ENCODE measurements at regions not wholly inside any gene's neighbourhood (a gene's known extent, or its start where the extent isn't known, plus 50 kb on each side); places are given as distances from the start of the nearest gene placed in this dataset.
"Not testable (repeated sequence)": the region's sequence is repeated elsewhere in the genome, so short reads cannot be mapped to it uniquely, and the experiment has no call there.

GRCh38 chrX:14362721-14363120 lies 166.6 kb upstream of the GLRA2 start:
- no peak for DNase-seq
- H3K4me1 Mint-ChIP-seq (ENCODE audit: low read depth) = no peaks in the 10 kb centered on the region
- no peak overlapping the region for H3K27ac Mint-ChIP-seq
- peaks cover 39% of the 10 kb centered on the region for H3K27me3 Mint-ChIP-seq
- no peaks in the 10 kb centered on the region for H3K36me3 Mint-ChIP-seq (ENCODE audit: low read depth)
- H3K9me3 Mint-ChIP-seq = no peaks in the 10 kb centered on the region
- no peak overlapping the region for H3K4me3 Mint-ChIP-seq

- H3K4me1 Mint-ChIP-seq (ENCODE audit: low read depth) = no peaks in the 10 kb centered on the region
These were observed 167.9 kb upstream of the GLRA2 start for GRCh38 chrX:14361435-14361834.

GRCh38 chrX:14359727-14360126 lies 169.6 kb upstream of the GLRA2 start:
- H3K9me3 Mint-ChIP-seq = no peaks in the 10 kb centered on the region
- no peaks in the 10 kb centered on the region for H3K4me1 Mint-ChIP-seq (ENCODE audit: low read depth)
- no peak overlapping the region for H3K27ac Mint-ChIP-seq
- DNase-seq = no peak
- H3K4me3 Mint-ChIP-seq = no peak overlapping the region
- H3K36me3 Mint-ChIP-seq (ENCODE audit: low read depth) = no peaks in the 10 kb centered on the region
- peaks cover 28% of the 10 kb centered on the region for H3K27me3 Mint-ChIP-seq

More at GRCh38 chrX:14361435-14361834, 167.9 kb upstream of the GLRA2 start:
- Mint-ChIP-seq H3K4me3 (no peak overlapping the region), H3K9me3 (no peaks in the 10 kb centered on the region), H3K27me3 (peaks cover 38% of the 10 kb centered on the region), H3K27ac (no peak overlapping the region), H3K36me3 (ENCODE audit: low read depth) (no peaks in the 10 kb centered on the region)
- DNase-seq = no peak

GRCh38 chrX:14359316-14359715 lies 170.0 kb upstream of the GLRA2 start:
- H3K27ac Mint-ChIP-seq = no peak overlapping the region
- peaks cover 26% of the 10 kb centered on the region for H3K27me3 Mint-ChIP-seq
- H3K4me3 Mint-ChIP-seq = no peak overlapping the region
- DNase-seq = no peak
- H3K36me3 Mint-ChIP-seq (ENCODE audit: low read depth) = no peaks in the 10 kb centered on the region
- H3K9me3 Mint-ChIP-seq = no peaks in the 10 kb centered on the region
- H3K4me1 Mint-ChIP-seq (ENCODE audit: low read depth) = no peaks in the 10 kb centered on the region

DNA sequence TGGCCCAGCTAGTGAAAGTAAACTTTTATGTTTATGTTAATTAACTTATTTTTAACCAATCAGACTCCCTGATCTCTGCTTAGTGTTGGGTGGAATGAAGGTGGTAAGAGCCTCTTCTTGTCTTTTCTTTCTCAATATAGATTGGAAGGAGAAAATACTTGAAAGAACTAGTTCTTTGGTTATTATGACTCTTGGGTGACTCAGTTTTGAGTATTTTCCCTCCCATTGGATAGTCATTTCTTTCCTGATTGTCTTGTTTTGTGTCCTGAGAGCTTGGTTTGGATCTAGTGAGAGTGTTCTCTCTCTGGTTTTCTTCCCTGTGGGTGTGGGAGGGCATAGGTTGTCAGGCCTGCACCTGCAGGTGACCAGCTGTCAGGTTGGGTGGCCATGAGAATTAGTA lies 172.0 kb upstream of the GLRA2 start:
- H3K27me3 Mint-ChIP-seq = peaks cover 18% of the 10 kb centered on the region
- no peak for DNase-seq
- H3K36me3 Mint-ChIP-seq (ENCODE audit: low read depth) = no peaks in the 10 kb centered on the region
- H3K9me3 Mint-ChIP-seq = no peaks in the 10 kb centered on the region
- H3K4me3 Mint-ChIP-seq = no peak overlapping the region
- H3K27ac Mint-ChIP-seq = no peak overlapping the region
- no peaks in the 10 kb centered on the region for H3K4me1 Mint-ChIP-seq (ENCODE audit: low read depth)

GRCh38 chrX:14356401-14356800 lies 172.9 kb upstream of the GLRA2 start:
- peaks cover 24% of the 10 kb centered on the region for H3K27me3 Mint-ChIP-seq
- no peaks in the 10 kb centered on the region for H3K9me3 Mint-ChIP-seq
- no peaks in the 10 kb centered on the region for H3K36me3 Mint-ChIP-seq (ENCODE audit: low read depth)
- H3K4me3 Mint-ChIP-seq = no peak overlapping the region
- H3K27ac Mint-ChIP-seq = no peak overlapping the region
- DNase-seq = no peak
- no peaks in the 10 kb centered on the region for H3K4me1 Mint-ChIP-seq (ENCODE audit: low read depth)

DNA sequence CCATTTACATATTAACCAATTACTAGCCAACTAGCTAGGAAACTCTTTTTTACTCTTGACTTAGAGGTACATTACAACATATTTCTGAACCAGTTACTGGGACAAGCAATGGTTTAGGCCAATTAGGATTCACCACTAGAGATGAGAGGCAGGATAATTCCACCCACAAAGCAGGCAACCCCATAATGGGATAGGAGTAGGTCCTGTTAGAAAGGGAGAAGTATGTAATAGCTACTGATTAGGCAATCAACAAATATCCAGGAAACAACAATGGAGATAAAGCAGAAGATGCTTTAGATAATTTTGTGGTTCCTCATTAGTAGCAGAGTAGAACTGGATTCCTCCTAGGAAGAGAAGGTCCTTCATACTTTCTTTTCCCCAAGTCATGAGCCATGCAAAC lies 173.8 kb upstream of the GLRA2 start:
- DNase-seq = no peak
- Mint-ChIP-seq H3K36me3 (ENCODE audit: low read depth) (no peaks in the 10 kb centered on the region), H3K9me3 (no peaks in the 10 kb centered on the region), H3K27ac (no peak overlapping the region), H3K27me3 (peaks cover 24% of the 10 kb centered on the region), H3K4me1 (ENCODE audit: low read depth) (no peaks in the 10 kb centered on the region), H3K4me3 (no peak overlapping the region)

GRCh38 chrX:14354521-14354920 lies 174.8 kb upstream of the GLRA2 start:
- Mint-ChIP-seq H3K27ac (no peak overlapping the region), H3K4me1 (ENCODE audit: low read depth) (no peaks in the 10 kb centered on the region), H3K9me3 (no peaks in the 10 kb centered on the region), H3K27me3 (peaks cover 28% of the 10 kb centered on the region), H3K36me3 (ENCODE audit: low read depth) (no peaks in the 10 kb centered on the region), H3K4me3 (no peak overlapping the region)
- no peak for DNase-seq

- H3K9me3 Mint-ChIP-seq = no peaks in the 10 kb centered on the region
- no peak overlapping the region for H3K27ac Mint-ChIP-seq
These were observed 176.8 kb upstream of the GLRA2 start for GRCh38 chrX:14352511-14352910.

DNA sequence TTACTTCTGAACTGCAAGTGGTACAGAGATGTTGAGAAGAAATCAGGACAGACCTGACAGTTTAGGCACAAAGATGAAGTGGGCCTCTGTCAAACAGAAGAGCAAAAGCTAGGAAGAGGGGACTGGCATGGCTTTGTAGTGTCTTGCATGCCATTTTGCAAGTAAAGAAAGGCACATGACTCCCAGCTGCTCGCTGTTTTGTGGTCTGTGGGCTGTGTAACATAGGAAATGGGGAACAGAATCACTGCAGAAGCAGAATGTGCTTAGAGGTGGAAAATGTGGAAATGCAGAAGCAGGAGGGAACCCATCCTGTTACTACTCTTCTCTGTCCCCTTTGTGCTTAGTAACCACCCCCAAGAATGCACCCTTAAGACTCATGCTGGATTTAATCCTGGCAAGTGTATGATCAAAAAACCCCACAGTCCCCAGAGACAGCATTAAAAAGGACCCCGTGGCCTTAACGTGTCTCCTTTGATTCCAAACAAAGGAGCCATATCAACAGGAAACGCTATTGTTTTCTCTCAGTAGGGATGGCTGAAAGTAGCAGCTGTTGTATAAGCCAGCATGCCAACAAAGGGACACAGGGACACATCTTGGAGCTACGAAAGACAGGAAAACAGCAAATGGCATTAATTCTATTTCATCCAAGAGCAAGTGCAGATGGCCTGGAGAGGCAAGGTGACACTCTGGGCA lies 177.6 kb upstream of the GLRA2 start:
- no peak overlapping the region for H3K27ac Mint-ChIP-seq
- peaks cover 28% of the 10 kb centered on the region for H3K27me3 Mint-ChIP-seq
- H3K4me3 Mint-ChIP-seq = no peak overlapping the region
- H3K36me3 Mint-ChIP-seq (ENCODE audit: low read depth) = no peaks in the 10 kb centered on the region
- no peak for DNase-seq
- no peaks in the 10 kb centered on the region for H3K4me1 Mint-ChIP-seq (ENCODE audit: low read depth)
- H3K9me3 Mint-ChIP-seq = no peaks in the 10 kb centered on the region

More at GRCh38 chrX:14352511-14352910, 176.8 kb upstream of the GLRA2 start:
- Mint-ChIP-seq H3K27me3 (peaks cover 31% of the 10 kb centered on the region), H3K4me1 (ENCODE audit: low read depth) (no peaks in the 10 kb centered on the region), H3K4me3 (no peak overlapping the region), H3K36me3 (ENCODE audit: low read depth) (no peaks in the 10 kb centered on the region)
- DNase-seq = no peak

- Mint-ChIP-seq H3K27me3 (peaks cover 31% of the 10 kb centered on the region), H3K9me3 (peaks cover 4% of the 10 kb centered on the region), H3K4me1 (ENCODE audit: low read depth) (no peaks in the 10 kb centered on the region), H3K4me3 (no peak overlapping the region), H3K36me3 (ENCODE audit: low read depth) (no peaks in the 10 kb centered on the region), H3K27ac (no peak overlapping the region)
- no peak for DNase-seq
These were observed 181.8 kb upstream of the GLRA2 start for GRCh38 chrX:14347523-14347922.

- no peaks in the 10 kb centered on the region for H3K36me3 Mint-ChIP-seq (ENCODE audit: low read depth)
These were observed 185.0 kb upstream of the GLRA2 start for GRCh38 chrX:14344172-14344940.

GRCh38 chrX:14309431-14309830 lies 219.9 kb upstream of the GLRA2 start:
- Mint-ChIP-seq H3K27me3 (peaks cover 14% of the 10 kb centered on the region), H3K27ac (no peak overlapping the region), H3K36me3 (ENCODE audit: low read depth) (no peaks in the 10 kb centered on the region), H3K4me3 (no peak overlapping the region), H3K9me3 (no peaks in the 10 kb centered on the region), H3K4me1 (ENCODE audit: low read depth) (no peaks in the 10 kb centered on the region)
- no peak for DNase-seq

More at GRCh38 chrX:14344172-14344940, 185.0 kb upstream of the GLRA2 start:
- Mint-ChIP-seq H3K27ac (no peak overlapping the region), H3K4me3 (no peak overlapping the region), H3K4me1 (ENCODE audit: low read depth) (no peaks in the 10 kb centered on the region), H3K9me3 (peaks cover 4% of the 10 kb centered on the region), H3K27me3 (peaks cover 18% of the 10 kb centered on the region)
- DNase-seq = no peak

- peaks cover 14% of the 10 kb centered on the region for H3K27me3 Mint-ChIP-seq
- H3K4me3 Mint-ChIP-seq; H3K4me1 Mint-ChIP-seq (ENCODE audit: low read depth); H3K27ac Mint-ChIP-seq; H3K36me3 Mint-ChIP-seq (ENCODE audit: low read depth); H3K9me3 Mint-ChIP-seq; DNase-seq: not testable (repeated sequence)
These were observed 220.4 kb upstream of the GLRA2 start for GRCh38 chrX:14308976-14309375.

DNA sequence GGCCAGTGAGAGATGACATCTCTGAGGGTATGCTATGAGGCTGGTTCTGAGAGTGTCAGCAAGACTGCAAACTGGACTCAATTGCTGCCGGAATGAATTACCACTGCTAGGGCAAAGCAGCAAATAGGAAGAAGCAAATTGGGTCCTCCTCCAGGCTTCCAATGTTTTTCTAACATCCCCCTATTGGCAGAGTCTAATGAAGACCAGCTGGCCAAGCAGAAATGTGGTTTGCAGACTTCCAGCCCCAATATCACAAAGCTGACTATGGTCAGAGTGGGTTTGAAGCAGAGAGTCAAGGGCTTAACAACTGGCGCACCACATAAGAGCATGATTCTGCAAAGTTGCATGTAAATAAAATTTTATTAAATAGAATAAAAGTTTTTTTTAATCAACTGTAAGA lies 225.4 kb upstream of the GLRA2 start:
- H3K27me3 Mint-ChIP-seq = no peaks in the 10 kb centered on the region
- H3K36me3 Mint-ChIP-seq (ENCODE audit: low read depth) = no peaks in the 10 kb centered on the region
- DNase-seq = no peak
- no peak overlapping the region for H3K27ac Mint-ChIP-seq
- H3K4me1 Mint-ChIP-seq (ENCODE audit: low read depth) = no peaks in the 10 kb centered on the region
- no peaks in the 10 kb centered on the region for H3K9me3 Mint-ChIP-seq
- no peak overlapping the region for H3K4me3 Mint-ChIP-seq
